H1 (cell line): ENCODE measurements at regions not wholly inside any gene's neighbourhood (a gene's known extent, or its start where the extent isn't known, plus 50 kb on each side); places are given as distances from the start of the nearest gene placed in this dataset.

Source experiments
- CTCF ChIA-PET: fragments of 300-600 bp; sonication (Branson Sonifier 250); formaldehyde crosslinking; loops from one replicate; lab custom pipeline; 2021; ENCODE audit not compliant: partially characterized antibody; lab: Charles Lee
- POLR2A ChIA-PET: fragments of 300-600 bp; sonication (Branson Sonifier 250); formaldehyde crosslinking; loops from one replicate; lab custom pipeline; 2021; ENCODE audit warnings: inconsistent platforms; ENCODE audit not compliant: partially characterized antibody; lab: Charles Lee
- DNase-seq, 2 experiments: peaks; one replicate each; pipeline versions ENCODE4 v3.0.0 to v3.0.0-alpha.2; 2010 to 2022; ENCODE audit warnings: low spot score in 2 of 2, low read depth in 1 of 2, mixed read lengths in 1 of 2
- FAIRE-seq: peaks from 2 replicates; lab custom pipeline; 2011; peaks lifted over from hg19 to GRCh38; lab: Jason Lieb, UNC
- H2AFZ ChIP-seq: 2 replicates; pipeline ENCODE4 v1.8.1; 2012; ENCODE audit warnings: low read length, inconsistent platforms
- H2AK5ac ChIP-seq: 2 replicates; pipeline ENCODE4 v1.6.1; 2013; ENCODE audit warnings: low read depth, low read length
- H2BK120ac ChIP-seq: replicated peaks from 2 replicates; pipeline ENCODE3; 2013; ENCODE audit warnings: low read depth, low read length, inconsistent platforms
- H2BK12ac ChIP-seq: 2 replicates; pipeline ENCODE4 v1.6.1; 2013; ENCODE audit warnings: low read depth, low read length
- H2BK15ac ChIP-seq: 2 replicates; pipeline ENCODE4 v1.6.1; 2013; ENCODE audit warnings: low read length
- H2BK20ac ChIP-seq: 2 replicates; pipeline ENCODE4 v1.6.1; 2013; ENCODE audit warnings: low read length
- H2BK5ac ChIP-seq: 2 replicates; pipeline ENCODE4 v1.6.1; 2013; ENCODE audit warnings: low read depth, low read length
- H3K14ac ChIP-seq: 2 replicates; pipeline ENCODE4 v1.6.1; 2013; ENCODE audit warnings: inconsistent platforms; ENCODE audit not compliant: insufficient read length
- H3K18ac ChIP-seq: 2 replicates; pipeline ENCODE4 v1.6.1; 2013; ENCODE audit warnings: low read length; ENCODE audit errors: extremely low read depth
- H3K23ac ChIP-seq: 2 replicates; pipeline ENCODE4 v1.6.1; 2013; ENCODE audit warnings: inconsistent platforms; ENCODE audit not compliant: insufficient read length
- H3K23me2 ChIP-seq: 2 replicates; pipeline ENCODE4 v1.6.1; 2013; ENCODE audit warnings: low read depth, low read length
- H3K27ac ChIP-seq: 2 replicates; pipeline ENCODE4 v1.6.1; 2011; ENCODE audit warnings: low read depth, low read length, inconsistent platforms
- H3K27me3 ChIP-seq, 4 experiments: replicated peaks in 1 of 4; 1 replicate in 1 of 4; 2 replicates in 3 of 4; pipeline versions ENCODE4 v1.6.1 to v1.8.1; 2011 to 2013; ENCODE audit warnings: low read length in 3 of 4, mild to moderate bottlenecking in 3 of 4, inconsistent platforms in 2 of 4, mixed read lengths in 2 of 4, moderate library complexity in 1 of 4; ENCODE audit not compliant: control insufficient read depth in 3 of 4, insufficient read depth in 3 of 4; ENCODE audit errors: extremely low read depth in 1 of 4
- H3K36me3 ChIP-seq, 4 experiments: 2 replicates each; pipeline versions ENCODE4 v1.6.1 to v1.8.1; 2011 to 2013; ENCODE audit warnings: mild to moderate bottlenecking in 4 of 4, low read length in 3 of 4, moderate library complexity in 2 of 4, control low read depth in 1 of 4, inconsistent platforms in 1 of 4; ENCODE audit not compliant: insufficient read depth in 4 of 4, control insufficient read depth in 2 of 4
- H3K4ac ChIP-seq: replicated peaks from 2 replicates; pipeline ENCODE3; 2013; ENCODE audit warnings: low read length, low read depth, mixed read lengths, inconsistent platforms; ENCODE audit not compliant: insufficient read length
- H3K4me1 ChIP-seq, 4 experiments: replicated peaks in 1 of 4; 1 replicate in 1 of 4; 2 replicates in 3 of 4; pipeline versions ENCODE4 v1.6.1 to v1.8.1; 2011 to 2013; ENCODE audit warnings: low read length in 3 of 4, inconsistent platforms in 2 of 4, mixed read lengths in 1 of 4; ENCODE audit not compliant: insufficient read depth in 4 of 4, control insufficient read depth in 3 of 4
- H3K4me2 ChIP-seq, 2 experiments: 2 replicates each; pipeline versions ENCODE4 v1.6.1 to v1.8.1; 2011 to 2013; ENCODE audit warnings: low read depth in 2 of 2, low read length in 2 of 2, control low read depth in 1 of 2, inconsistent platforms in 1 of 2, mild to moderate bottlenecking in 1 of 2; ENCODE audit not compliant: insufficient read depth in 1 of 2
- H3K4me3 ChIP-seq, 4 experiments: fragments of 200-600, 300-600 bp in 1 of 4; sonication (generic), shearing (Covaris generic), sonication (Bioruptor Twin) in 1 of 4; 2 replicates each; pipeline versions ENCODE4 v1.5.1 to v1.8.1; 2011 to 2016; ENCODE audit warnings: low read length in 4 of 4, low read depth in 3 of 4, control low read depth in 2 of 4, inconsistent platforms in 2 of 4, mild to moderate bottlenecking in 2 of 4, mixed read lengths in 1 of 4, moderate library complexity in 1 of 4; ENCODE audit not compliant: insufficient read depth in 2 of 4; ENCODE audit errors: extremely low read depth in 1 of 4
- H3K56ac ChIP-seq: replicated peaks from 2 replicates; pipeline ENCODE3; 2013; ENCODE audit warnings: low read depth, mild to moderate bottlenecking, mixed read lengths, low read length, inconsistent platforms; ENCODE audit not compliant: insufficient read length
- H3K79me1 ChIP-seq: 2 replicates; pipeline ENCODE4 v1.6.1; 2013; ENCODE audit warnings: low read depth, low read length, control low read depth
- H3K79me2 ChIP-seq, 2 experiments: 2 replicates each; pipeline versions ENCODE4 v1.6.1 to v1.8.1; 2012 to 2013; ENCODE audit warnings: low read length in 2 of 2, mild to moderate bottlenecking in 2 of 2, inconsistent platforms in 1 of 2; ENCODE audit not compliant: insufficient read depth in 2 of 2, control insufficient read depth in 1 of 2
- H3K9ac ChIP-seq, 4 experiments: replicated peaks in 1 of 4; 1 replicate in 1 of 4; 2 replicates in 3 of 4; pipeline versions ENCODE4 v1.6.1 to v1.8.1; 2011 to 2013; ENCODE audit warnings: low read depth in 3 of 4, low read length in 3 of 4, control low read depth in 2 of 4, mild to moderate bottlenecking in 2 of 4, moderate library complexity in 2 of 4, inconsistent platforms in 1 of 4; ENCODE audit errors: extremely low read depth in 1 of 4
- H3K9me3 ChIP-seq, 2 experiments: 2 replicates each; pipeline versions ENCODE4 v1.6.1 to v1.8.1; 2012 to 2013; ENCODE audit warnings: mild to moderate bottlenecking in 2 of 2, moderate library complexity in 2 of 2, control low read depth in 1 of 2, inconsistent platforms in 1 of 2, low read depth in 1 of 2, low read length in 1 of 2, mixed read lengths in 1 of 2; ENCODE audit not compliant: insufficient read depth in 2 of 2
- H4K20me1 ChIP-seq, 2 experiments: replicated peaks in 1 of 2; 2 replicates each; pipeline versions ENCODE3 to v1.8.1; 2011 to 2013; ENCODE audit warnings: inconsistent platforms in 2 of 2, low read length in 2 of 2, mild to moderate bottlenecking in 1 of 2; ENCODE audit not compliant: insufficient read depth in 2 of 2, control insufficient read depth in 1 of 2
- H4K5ac ChIP-seq: 2 replicates; pipeline ENCODE4 v1.6.1; 2013; ENCODE audit warnings: low read length, low read depth, mixed read lengths, inconsistent platforms; ENCODE audit not compliant: insufficient read length
- H4K8ac ChIP-seq: 2 replicates; pipeline ENCODE4 v1.8.0; 2013; ENCODE audit warnings: mild to moderate bottlenecking, moderate library complexity, low read length, inconsistent platforms; ENCODE audit not compliant: insufficient read depth; ENCODE audit errors: extremely low read depth
- H4K91ac ChIP-seq: replicated peaks from 2 replicates; pipeline ENCODE3; 2013; ENCODE audit warnings: low read length, mixed read lengths, inconsistent platforms; ENCODE audit not compliant: insufficient read length
- SUZ12 ChIP-seq: fragments of 200-600 bp; sonication (generic); IDR thresholded peaks from 2 replicates; pipeline ENCODE4 v1.6.1; 2012; ENCODE audit warnings: mild to moderate bottlenecking, inconsistent platforms, low read length, moderate library complexity, mixed read lengths
- TAF1 ChIP-seq: IDR thresholded peaks from 2 replicates; pipeline ENCODE4 v1.6.1; 2011; ENCODE audit warnings: mild to moderate bottlenecking, low read depth, low read length
- WGBS, 2 experiments: shearing (Covaris generic) in 1 of 2; methylation state at CpG; one replicate each; pipeline versions ENCODE4 v1.1.6 to v1.1.7; 2013 to 2015; ENCODE audit warnings: low lambda C conversion rate in 2 of 2, mixed read lengths in 2 of 2, inconsistent platforms in 1 of 2, low coverage in 1 of 2, missing lambda C conversion rate in 1 of 2; ENCODE audit not compliant: insufficient replicate concordance in 2 of 2, insufficient coverage in 1 of 2, insufficient read length in 1 of 2; ENCODE audit errors: extremely low coverage in 1 of 2, missing lambda C conversion rate in 1 of 2; 5-methylcytosine and 5-hydroxymethylcytosine counted together
- TF ChIP-seq, protein P1 (sequence below): IDR thresholded peaks from 2 replicates; pipeline ENCODE4 v1.6.1; 2011; ENCODE audit warnings: low read length, improper control_type of control experiment
- TF ChIP-seq, protein P2 (sequence below): IDR thresholded peaks from 2 replicates; pipeline ENCODE4 v1.6.1; 2012; ENCODE audit warnings: inconsistent platforms
- TF ChIP-seq, protein P3 (sequence below): IDR thresholded peaks from 2 replicates; pipeline ENCODE4 v1.6.1; 2012; ENCODE audit warnings: inconsistent platforms

DNA sequence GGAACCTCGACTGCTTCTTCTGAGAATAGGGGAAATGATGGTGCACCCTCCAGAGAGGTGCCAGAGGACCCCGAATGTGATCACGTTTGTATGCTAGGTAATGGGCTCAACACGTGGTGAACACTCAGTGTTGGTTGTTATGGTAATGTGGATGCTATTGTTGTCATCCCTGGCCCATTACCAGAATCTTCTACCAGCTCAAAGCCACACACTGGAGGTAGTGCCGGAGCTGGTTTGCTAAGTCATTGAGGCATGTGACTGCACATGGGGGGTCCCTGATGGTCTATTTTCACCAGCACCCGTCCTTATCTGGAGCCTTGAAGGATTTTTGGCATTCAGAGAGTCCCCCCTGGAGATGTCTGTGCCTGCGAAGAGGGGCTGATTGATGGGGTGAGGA, 119.1 kb upstream of the CD82 start:
- Histone ChIP-seq H4K91ac (peak overlapping the region; percentile 15), H3K79me2 (no peaks in the 10 kb centered on the region), H2AK5ac (peak overlapping the region; percentile 71; the same call in 1 of the 2 replicates), H3K9me3 (no peaks in the 10 kb centered on the region), H3K4me1 (peaks cover 3 to 14% (median 7%) of the 10 kb centered on the region in 4 experiments; a peak in 5 of 7 replicates), H4K5ac (no peak overlapping the region), H3K4ac (peak overlapping the region; percentile 16), H3K23me2 (no peaks in the 10 kb centered on the region), H3K9ac (no peak overlapping the region), H3K4me3 (no peak overlapping the region), H3K4me2 (peak overlapping the region in 1 of 2 experiments; percentile 17; a peak in 1 of 4 replicates), H2BK20ac (peak overlapping the region; percentile 40), H3K23ac (no peak overlapping the region), H3K36me3 (no peaks in the 10 kb centered on the region), H3K14ac (no peak overlapping the region), H2BK5ac (peak overlapping the region; percentile 38; the same call in 1 of the 2 replicates), H2BK120ac (no peak overlapping the region), H4K8ac (no peak overlapping the region), H3K79me1 (no peaks in the 10 kb centered on the region), H3K18ac (no peak overlapping the region), H3K27ac (no peak overlapping the region), H3K27me3 (peaks cover 0 to 2% (median 0%) of the 10 kb centered on the region in 4 experiments; a peak in 2 of 7 replicates), H2AFZ (no peak overlapping the region), H2BK15ac (peak overlapping the region; percentile 6; the same call in 1 of the 2 replicates), H2BK12ac (peak overlapping the region; percentile 76; the same call in 1 of the 2 replicates), H4K20me1 (no peaks in the 10 kb centered on the region), H3K56ac (no peak overlapping the region)
- DNase-seq = no peak
- ChIA-PET CTCF (interaction anchor here (1.1 to 3.0 kb wide), 5 partner anchors 10 to 167 kb away, joined by 4 to 18 read pairs (median 8); no protein-coding TSS in a partner anchor), POLR2A (no interaction called here)
- peak; percentile 42 for FAIRE-seq
- WGBS, 2 experiments = 70% methylated on average over 7 of the region's 7 CpGs; no CpG with 5 or more reads in 1 of the 2 experiments
- TF ChIP-seq TAF1 (no peak), SUZ12 (no peak)
- TF ChIP-seq, protein P1, sequence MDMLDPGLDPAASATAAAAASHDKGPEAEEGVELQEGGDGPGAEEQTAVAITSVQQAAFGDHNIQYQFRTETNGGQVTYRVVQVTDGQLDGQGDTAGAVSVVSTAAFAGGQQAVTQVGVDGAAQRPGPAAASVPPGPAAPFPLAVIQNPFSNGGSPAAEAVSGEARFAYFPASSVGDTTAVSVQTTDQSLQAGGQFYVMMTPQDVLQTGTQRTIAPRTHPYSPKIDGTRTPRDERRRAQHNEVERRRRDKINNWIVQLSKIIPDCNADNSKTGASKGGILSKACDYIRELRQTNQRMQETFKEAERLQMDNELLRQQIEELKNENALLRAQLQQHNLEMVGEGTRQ = no peak
- TF ChIP-seq, protein P2, sequence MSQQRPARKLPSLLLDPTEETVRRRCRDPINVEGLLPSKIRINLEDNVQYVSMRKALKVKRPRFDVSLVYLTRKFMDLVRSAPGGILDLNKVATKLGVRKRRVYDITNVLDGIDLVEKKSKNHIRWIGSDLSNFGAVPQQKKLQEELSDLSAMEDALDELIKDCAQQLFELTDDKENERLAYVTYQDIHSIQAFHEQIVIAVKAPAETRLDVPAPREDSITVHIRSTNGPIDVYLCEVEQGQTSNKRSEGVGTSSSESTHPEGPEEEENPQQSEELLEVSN = 0 out of 2 replicates have a peak, but pooled peaks have one; percentile 12
- TF ChIP-seq, protein P3, sequence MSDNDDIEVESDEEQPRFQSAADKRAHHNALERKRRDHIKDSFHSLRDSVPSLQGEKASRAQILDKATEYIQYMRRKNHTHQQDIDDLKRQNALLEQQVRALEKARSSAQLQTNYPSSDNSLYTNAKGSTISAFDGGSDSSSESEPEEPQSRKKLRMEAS = peak; percentile 68
